Ramos (cell line): ENCODE measurements at regions not wholly inside any gene's neighbourhood (a gene's known extent, or its start where the extent isn't known, plus 50 kb on each side); places are given as distances from the start of the nearest gene placed in this dataset.
"Not testable (repeated sequence)": the region's sequence is repeated elsewhere in the genome, so short reads cannot be mapped to it uniquely, and the experiment has no call there.

Experiments
- in situ Hi-C: fragments of 300-500 bp; cut with MboI; formaldehyde crosslinking; loops from one replicate; pipeline ENCODE4 v1.14.3; 2022; ENCODE audit warnings: low sequenced_read_pairs; ENCODE audit not compliant: unreplicated experiment

DNA sequence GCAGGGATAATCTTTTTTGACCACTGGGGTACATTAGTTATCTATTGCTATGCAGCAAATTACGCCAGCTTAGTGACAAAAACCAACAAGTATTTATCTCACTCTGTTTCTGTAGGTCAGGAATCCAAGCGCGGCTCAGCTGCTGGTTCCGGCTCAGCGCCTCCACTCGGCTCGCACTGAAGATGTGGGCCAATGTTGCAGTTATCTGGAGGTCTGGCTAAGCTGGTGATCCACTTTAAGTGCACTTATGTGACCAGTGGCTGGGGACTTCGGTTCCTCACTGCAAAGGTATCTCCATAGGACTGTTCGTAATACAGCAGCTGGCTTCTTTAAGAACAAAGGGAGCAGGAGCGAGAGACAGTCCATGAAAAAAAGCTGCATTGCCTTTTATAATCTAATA lies 591.9 kb downstream of the TMEM182 start:
- in situ Hi-C loops, result no loop called here

DNA sequence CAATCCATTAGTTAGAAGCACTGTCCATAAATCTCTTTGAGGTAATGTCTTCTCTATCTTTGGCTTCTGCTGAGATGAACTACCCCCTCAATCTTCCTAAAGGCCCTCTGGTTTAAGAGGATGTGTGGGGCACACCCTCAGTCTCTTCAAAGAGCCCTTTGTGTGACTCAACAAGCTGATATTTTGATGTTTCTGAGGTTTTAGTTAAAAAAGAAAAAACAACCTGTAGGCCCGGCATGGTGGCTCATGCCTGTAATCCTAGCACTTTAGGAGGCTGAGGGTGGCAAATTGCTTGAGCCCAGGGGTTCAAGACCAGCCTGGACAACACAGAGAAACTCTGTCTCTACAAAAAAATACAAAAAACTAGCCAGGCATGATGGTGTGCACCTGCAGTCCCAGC lies 593.5 kb downstream of the TMEM182 start:
- in situ Hi-C loops, result no loop called here

DNA sequence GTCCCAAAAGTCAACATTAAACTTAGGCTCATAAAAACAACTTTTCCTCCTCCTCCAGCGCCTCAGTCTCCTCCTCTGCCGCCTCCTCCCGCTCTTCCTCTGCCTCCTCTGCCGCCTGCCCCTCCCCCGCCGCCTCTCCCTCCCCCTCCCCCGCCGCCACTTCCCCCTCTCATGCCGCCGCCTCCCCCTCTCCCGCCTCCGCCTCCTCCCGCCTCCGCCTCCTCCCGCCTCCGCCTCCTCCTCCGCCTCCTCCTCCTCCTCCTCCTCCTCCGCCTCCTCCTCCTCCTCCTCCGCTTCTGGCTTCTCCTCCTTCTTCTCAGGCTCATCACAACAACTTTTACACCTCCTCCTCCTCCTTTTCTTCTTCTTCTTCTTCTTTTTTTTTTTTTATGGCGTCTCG lies 599.9 kb downstream of the TMEM182 start:
- in situ Hi-C loops, result no loop called here

DNA sequence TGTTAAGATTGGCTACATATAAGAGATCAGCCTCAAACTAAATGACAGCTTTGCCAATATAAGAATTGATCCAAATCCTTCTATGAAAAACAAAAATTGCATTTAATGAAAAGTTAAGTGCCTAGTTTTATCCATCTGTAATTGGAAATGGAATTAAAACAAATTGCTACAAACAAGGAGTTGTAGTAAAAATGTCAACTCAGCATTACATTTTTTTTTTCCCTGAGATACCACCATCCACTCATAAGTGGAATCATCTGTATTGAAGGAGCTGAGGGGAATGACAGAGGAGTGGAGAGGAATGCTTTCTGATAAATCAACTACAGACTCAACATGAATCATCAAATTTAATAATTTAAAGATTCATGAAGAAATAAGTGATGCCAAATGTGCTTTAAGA lies 601.8 kb downstream of the TMEM182 start:
- in situ Hi-C loops, result no loop called here

DNA sequence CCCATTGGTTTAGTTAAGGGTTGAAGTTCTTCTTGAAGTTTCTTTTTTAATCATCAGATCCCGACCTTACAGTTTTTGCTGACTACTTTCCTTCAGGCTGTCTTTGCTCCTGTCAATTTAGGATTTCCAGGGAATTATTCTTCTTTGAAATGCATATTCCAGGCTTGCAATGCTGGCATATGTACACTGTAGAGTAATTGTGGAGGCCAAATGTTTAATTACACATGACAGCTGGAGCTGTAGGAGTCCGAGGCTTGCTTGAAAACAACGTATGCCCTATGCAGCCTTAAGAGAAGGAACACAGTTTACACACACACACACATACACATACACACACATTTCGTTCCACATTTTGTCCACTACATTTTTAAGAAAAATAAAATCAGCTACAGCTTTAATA lies 602.3 kb downstream of the TMEM182 start:
- in situ Hi-C loops, result no loop called here

DNA sequence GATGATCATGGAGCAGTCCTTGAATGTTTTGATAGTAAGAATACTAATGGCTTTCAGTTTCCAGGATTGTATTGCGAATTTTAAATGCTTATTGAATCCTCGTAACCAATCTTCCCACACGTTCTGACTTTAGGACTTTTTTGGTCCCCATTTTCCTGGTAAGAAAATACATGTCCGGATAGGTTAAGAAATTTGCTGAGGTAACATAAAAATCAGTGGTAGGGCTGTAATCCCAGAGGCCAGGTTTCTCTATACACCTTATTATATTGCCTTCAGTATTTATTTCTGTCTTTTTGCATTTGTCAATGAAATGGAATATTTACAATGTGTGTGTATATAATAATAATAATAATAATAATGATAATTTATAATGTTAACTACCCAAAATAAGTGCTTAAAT lies 603.2 kb downstream of the TMEM182 start:
- in situ Hi-C loops, result no loop called here

DNA sequence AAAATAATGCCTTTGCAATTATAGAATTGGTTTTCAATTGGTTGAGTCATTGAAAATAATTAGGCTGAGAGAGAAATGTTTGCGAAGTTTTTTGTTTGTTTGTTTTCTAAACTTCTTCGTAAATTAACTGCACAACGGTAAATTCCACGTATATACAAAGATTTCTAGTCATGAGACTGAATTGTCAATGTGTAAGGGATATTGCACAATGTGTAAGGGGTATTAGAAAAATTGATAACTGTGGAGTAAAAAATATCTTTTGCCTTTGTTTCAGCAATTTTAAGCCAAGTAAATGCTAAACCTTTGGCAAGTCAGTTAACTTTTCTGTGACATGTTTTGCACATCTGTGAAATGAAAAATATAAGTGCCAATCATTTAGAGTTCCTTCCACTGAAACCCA lies 606.0 kb downstream of the TMEM182 start:
- in situ Hi-C loops, result no loop called here

DNA sequence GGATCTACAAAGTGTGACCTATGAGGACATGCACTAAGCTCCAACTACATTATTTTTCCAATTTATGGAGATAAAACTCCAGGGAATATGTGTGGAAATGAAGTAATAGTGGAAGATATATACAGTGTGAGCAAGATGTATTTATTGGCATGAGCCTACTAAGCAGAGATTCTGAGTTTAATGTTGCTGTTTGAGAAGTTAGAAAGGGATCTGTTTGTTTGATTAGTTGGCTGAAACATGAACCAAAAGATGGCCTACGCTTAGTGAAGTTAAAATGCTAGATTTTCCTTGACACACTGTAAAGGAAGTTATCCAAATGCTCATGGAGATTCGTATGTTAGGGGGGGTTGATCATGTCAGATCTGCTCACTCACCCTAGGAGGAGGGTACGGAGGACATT lies 621.7 kb downstream of the TMEM182 start:
- in situ Hi-C loops, result no loop called here

DNA sequence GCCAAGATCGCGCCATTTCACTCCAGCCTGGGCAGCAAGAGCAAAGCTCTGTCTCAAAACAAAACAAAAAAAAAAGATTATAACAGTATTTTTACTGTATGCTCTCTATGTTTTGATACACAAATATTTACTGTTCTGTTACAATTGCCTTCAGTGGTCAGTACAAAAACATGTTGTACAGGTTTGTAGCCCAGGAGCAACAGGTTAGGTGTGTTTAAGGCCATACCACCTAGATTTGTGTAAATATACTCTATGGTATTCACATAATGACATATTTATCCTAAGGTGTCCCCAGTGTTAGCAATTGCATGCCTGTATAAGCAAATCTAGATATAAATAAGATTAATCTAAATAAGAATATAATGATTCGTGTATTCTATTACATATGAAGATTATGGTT lies 625.0 kb downstream of the TMEM182 start:
- in situ Hi-C loops, result no loop called here

DNA sequence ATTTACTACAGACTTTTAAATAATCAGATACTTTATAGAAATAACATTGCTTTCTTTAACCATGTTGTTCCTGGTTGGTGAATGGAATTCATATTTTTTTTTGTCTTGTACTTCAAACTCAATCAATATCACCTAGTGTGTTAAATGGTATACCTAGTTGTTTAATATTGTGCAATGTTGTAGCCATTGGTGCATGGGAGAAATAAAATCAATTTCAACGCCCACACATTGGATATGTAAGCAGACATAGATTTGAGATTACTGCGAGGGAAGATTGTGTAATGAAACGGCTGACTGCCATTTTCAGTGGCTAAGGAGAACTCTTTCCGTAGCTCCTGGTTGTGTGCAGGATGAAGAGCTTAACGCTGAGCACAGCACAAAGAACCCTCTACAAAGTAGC lies 626.1 kb downstream of the TMEM182 start:
- in situ Hi-C loops, result no loop called here

DNA sequence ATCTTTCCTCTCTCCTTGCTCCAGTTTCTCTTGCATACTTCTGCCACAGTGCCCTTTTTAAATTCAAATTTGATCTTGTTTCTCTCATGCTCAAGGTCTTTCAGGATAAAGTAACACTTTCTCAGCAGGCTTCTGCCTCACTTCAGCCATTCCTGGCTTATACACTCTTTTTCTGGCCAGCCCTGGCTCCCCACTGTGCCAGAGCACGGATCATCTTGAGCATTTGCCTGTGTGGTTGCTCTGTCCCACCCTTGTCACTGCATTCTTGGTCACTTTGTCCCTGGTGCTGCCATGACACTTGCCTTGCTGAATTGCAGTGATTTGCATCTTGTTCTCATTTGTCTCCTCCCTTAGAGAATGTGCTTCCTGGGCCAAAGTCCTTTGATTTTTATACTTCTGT lies 634.3 kb downstream of the TMEM182 start:
- in situ Hi-C loops, result no loop called here

DNA sequence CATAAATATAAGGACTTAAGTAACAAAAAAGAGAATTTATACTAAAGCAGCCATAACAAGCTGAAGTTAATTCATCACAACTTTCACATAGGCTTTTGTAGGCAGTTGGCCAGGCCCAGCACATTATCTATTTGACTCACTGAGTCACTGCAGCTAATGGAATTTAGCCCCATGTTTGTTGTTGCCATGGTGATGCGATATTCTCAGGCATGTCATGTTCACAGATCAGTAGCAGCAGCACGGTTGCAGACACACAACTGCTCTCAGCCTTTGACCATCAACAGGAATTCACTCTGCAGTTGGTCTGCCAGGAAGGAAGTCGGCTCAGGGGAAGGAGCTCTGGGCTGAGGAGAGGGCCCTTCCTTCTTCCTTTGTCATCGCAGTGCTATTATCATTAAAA lies 639.8 kb downstream of the TMEM182 start:
- in situ Hi-C loops, result no loop called here

DNA sequence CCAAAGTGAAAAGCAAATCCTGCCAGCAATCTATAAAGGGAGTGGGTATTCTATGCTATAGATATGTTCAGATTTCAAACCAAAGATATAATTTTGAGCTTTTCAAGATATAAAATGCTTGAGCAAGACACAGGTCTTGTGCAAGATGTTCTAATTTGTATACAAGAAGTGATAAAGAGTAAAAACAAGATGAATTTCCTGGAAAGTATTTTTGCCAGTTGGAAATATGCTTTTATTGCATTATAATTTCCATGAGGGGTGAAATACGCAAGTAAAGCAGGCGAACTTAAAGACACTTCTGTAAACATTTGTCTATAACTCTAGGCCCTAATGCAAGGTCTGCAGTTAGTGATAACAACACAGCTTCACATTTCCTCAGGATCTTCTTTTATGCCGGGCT lies 640.5 kb downstream of the TMEM182 start:
- in situ Hi-C loops, result no loop called here

DNA sequence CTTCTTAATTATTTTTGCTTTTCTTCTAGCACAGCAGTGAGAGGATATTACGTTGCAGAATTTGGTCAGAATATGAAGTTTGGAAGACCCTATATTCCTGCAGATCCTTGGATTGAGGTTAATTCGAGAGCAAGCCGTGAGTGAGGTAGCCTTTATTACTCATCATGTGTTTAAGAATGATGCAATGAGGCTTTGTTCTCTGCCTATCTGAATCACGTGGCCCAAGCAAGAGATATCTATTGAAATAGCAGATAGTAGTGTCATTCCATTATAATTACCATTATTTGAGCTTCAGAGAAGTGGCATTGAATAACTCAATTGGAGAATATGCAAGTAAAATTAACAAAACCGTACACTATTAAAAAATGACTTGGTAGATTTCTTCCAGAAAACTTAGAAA lies 641.1 kb downstream of the TMEM182 start:
- in situ Hi-C loops, result no loop called here

DNA sequence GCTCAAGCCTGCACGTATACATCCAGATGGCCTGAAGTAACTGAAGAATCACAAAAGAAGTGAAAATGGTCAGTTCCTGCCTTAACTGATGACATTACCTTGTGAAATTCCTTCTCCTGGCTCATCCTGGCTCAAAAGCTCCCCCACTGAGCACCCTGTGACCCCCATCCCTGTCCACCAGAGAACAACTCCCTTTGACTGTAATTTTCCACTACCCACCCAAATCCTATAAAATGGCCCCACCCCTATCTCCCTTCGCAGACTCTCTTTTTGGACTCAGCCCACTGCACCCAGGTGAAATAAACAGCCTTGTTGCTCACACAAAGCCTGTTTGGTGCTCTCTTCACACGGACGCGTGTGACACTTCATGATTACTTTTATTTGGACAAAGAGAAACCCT lies 641.6 kb downstream of the TMEM182 start:
- in situ Hi-C loops, result not testable (repeated sequence)

DNA sequence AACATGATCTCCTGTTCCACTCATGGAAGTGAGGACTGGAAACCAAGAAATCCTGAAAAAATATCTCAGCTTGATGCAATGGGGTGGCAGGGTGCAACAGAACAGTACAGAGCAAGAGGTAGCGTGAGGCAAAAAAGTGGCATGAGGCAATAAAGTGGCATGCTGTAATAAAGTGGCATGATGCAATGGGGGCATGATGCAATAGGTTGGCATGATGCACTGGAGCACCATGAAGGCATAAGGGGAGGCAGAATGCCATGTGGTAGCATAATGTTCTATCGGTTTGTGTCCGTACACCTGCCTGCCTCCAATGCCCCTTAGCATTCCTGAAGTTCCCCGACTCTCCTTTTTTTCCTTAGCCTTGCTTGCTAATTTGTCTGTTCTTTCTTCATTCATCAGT lies 648.4 kb downstream of the TMEM182 start:
- in situ Hi-C loops, result no loop called here

DNA sequence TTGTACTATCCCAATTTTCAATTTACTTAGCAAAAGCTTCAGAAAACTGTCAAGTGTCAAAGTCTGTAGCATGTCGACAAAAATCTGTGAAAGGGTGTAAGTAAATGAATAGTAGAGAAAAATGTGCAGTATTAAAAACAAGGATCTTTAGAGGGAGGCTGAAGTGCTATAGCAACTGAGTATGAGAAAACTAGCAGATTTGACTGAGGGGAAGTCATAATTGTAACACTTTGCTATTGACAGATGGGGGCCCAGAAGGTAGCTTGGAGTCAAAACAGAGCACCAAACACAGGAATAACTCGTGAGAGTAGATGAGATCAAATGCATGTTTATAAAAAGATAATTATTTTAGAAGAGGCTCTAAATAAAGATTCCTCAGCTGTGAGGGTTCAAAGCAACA lies 657.7 kb downstream of the TMEM182 start:
- in situ Hi-C loops, result no loop called here

DNA sequence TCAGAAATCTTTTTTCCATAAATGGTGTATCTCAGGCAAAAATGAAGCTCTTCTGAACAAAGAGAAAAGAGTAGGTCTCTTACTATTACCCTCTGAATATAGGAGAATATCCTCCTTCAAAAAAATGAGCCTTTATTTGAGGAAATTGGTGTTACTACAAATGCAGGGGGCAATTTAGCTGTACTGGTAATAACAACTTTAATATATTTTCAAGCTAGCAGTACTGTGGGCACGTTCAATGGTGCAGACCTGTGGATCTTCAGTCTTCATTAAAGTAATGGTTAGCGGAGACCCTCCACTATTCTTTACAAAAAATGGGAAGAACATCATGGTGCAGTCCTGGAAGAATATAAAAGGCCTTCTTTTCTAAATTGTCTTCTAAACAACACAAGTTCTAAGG lies 661.3 kb downstream of the TMEM182 start:
- in situ Hi-C loops, result no loop called here

DNA sequence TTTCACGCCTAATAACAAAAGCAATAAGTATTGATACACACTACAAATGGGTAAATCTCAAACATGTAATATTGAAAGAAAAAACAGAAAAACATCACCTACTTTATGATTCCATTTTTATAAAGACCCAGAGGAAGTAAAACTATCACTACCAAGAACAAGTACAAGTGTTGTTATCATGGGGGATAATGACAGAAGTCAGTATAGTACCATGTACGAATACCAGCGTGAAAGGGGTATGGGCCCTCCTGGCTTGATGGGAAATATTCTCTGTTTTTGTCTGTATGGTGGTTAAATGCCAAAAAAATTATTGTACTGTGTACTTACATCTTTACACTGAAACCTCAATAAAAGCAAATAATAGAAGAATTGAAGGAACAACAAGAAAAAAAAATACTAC lies 665.7 kb downstream of the TMEM182 start:
- in situ Hi-C loops, result no loop called here

DNA sequence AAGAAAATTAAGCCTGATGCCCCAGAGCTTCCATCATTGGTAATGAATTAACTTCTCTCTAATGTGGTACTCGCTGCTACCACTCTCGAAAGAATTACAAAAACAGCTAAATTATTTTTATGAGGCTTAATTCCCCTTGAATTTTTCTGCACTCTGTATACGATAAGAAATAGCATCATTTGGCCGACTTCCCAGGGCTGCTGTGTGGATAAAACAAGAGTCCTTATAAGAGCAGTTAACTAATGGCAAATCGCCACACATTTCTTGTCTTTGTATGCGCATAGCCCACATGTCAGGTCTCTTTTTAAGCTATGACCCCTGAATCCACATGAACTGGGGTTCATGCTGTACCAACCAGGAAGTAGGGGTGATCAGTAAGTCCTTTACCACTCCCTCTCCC lies 668.4 kb downstream of the TMEM182 start:
- in situ Hi-C loops, result no loop called here

DNA sequence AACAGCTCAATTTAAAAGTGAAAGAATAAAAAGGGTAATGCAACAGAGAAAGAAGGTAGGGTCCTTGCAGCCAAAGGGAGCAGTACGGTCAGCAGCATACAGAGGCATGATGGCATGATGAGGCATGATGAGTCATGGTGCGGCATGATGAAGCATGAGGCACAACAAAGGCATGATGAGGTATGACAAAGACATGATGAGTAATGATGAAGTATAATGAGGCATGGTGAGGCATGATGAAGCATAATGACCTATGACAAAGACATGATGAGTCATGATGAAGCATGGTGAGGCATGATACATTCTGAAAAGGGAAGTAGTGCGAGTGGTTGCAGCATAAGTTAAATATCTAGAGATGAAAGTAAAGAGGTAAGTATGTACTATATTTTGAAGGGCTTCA lies 673.2 kb downstream of the TMEM182 start:
- in situ Hi-C loops, result no loop called here

DNA sequence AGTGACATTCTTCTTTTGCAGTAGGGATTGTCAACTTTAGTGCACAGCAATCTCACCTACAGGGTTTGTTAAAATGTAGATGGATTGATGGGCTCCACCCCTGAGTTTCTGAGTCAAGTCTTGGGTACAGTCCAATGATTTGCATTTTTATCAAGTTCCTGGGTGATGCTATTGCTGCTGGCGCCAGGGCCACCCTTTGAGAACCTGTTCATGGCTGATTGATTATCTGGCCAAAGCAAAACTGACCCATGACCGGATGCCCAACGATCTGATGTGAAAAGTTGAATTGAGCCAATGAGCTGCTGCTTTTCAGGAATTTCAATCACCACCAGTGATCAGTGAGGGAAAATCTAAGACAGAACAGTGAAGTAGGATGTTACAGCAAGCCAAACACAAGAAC lies 675.3 kb downstream of the TMEM182 start:
- in situ Hi-C loops, result no loop called here

DNA sequence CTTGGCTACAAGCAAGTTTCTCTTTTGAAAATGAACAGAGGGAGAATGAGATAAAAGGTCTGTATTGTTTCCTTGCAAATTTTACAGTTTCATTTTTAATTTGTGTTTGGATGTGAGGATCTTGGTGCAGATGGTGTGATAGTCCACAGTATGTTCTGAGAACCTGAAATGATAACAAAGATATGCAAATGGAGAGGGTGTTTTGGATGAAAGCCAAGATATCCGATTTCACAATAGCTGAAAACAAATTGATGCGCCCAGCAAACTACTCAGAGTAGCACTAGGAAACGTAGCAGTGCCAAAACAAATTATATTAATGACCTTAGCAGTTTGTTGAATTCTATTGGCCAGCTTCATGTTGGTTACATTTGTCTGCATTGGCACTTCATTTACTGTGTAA lies 683.5 kb downstream of the TMEM182 start:
- in situ Hi-C loops, result no loop called here
